Psoas muscle (tissue), 7 donors: ENCODE measurements at regions not wholly inside any gene's neighbourhood (a gene's known extent, or its start where the extent isn't known, plus 50 kb on each side); places are given as distances from the start of the nearest gene placed in this dataset.

ENCODE experiments used
- ATAC-seq, 4 donors: fragments of 200-7000 bp; cut with Tn5 transposase; one replicate each; pipeline ENCODE4 v1.9.1; 2020; ENCODE audit warnings: moderate library complexity in 3 of 4, mild to moderate bottlenecking in 2 of 4
- DNase-seq, 2 donors: peaks; one replicate each; pipeline ENCODE4 v3.0.0-alpha.2; 2020
- H3K27ac ChIP-seq: fragments of 200-600 bp; one replicate; pipeline ENCODE4 v1.8.0; 2022
- H3K27me3 ChIP-seq, 3 donors: fragments of 200-600 bp in 1 of 3; one replicate each; pipeline versions ENCODE4 v1.6.1 to v1.8.0; 2013 to 2022; ENCODE audit warnings: low read length in 2 of 3, mild to moderate bottlenecking in 2 of 3, moderate library complexity in 1 of 3; ENCODE audit not compliant: insufficient read depth in 3 of 3
- H3K36me3 ChIP-seq, 2 donors: fragments of 200-600 bp in 1 of 2; one replicate each; pipeline versions ENCODE4 v1.6.1 to v1.8.0; 2013 to 2022; ENCODE audit warnings: low read depth in 1 of 2, mild to moderate bottlenecking in 1 of 2, moderate library complexity in 1 of 2; ENCODE audit not compliant: insufficient read depth in 1 of 2
- H3K4me1 ChIP-seq: fragments of 200-600 bp; one replicate; pipeline ENCODE4 v1.8.0; 2022
- H3K4me3 ChIP-seq: fragments of 200-600 bp; one replicate; pipeline ENCODE4 v1.8.0; 2022; ENCODE audit warnings: mild to moderate bottlenecking
- H3K9me3 ChIP-seq: fragments of 200-600 bp; one replicate; pipeline ENCODE4 v1.8.0; 2022
- WGBS, 3 donors: extraction: QIAGEN DNeasy Blood & Tissue Kit; methylation state at CpG; one replicate each; pipeline versions ENCODE4 v1.1.6 to v1.1.7; 2013; 5-methylcytosine and 5-hydroxymethylcytosine counted together
- intact Hi-C, 2 donors: fragments of 100-400 bp; cut with DNase I; formaldehyde crosslinking; loops; one replicate each; pipeline versions ENCODE4 v1.11.0 to v1.14.2; 2022
- TF ChIP-seq, protein P1 (sequence below): fragments of 200-600 bp; IDR thresholded peaks from one replicate; pipeline ENCODE4 v1.8.0; 2022; ENCODE audit warnings: antibody characterized with exemption
- donor health status: healthy with polysubstance abuse.
- donor health status: DM: no; HTN: no; CAD: no; lungs with moderate emphysema.
- donor health status: Bipolar disorder and iron deficiency.
- donor health status: healthy.
- donor health status: DM: yes; HTN: yes; CAD: no.
- donor health status: DM: no; HTN: no; CAD: no.
- donor health status: DM: yes; HTN: yes; CAD: no.

DNA sequence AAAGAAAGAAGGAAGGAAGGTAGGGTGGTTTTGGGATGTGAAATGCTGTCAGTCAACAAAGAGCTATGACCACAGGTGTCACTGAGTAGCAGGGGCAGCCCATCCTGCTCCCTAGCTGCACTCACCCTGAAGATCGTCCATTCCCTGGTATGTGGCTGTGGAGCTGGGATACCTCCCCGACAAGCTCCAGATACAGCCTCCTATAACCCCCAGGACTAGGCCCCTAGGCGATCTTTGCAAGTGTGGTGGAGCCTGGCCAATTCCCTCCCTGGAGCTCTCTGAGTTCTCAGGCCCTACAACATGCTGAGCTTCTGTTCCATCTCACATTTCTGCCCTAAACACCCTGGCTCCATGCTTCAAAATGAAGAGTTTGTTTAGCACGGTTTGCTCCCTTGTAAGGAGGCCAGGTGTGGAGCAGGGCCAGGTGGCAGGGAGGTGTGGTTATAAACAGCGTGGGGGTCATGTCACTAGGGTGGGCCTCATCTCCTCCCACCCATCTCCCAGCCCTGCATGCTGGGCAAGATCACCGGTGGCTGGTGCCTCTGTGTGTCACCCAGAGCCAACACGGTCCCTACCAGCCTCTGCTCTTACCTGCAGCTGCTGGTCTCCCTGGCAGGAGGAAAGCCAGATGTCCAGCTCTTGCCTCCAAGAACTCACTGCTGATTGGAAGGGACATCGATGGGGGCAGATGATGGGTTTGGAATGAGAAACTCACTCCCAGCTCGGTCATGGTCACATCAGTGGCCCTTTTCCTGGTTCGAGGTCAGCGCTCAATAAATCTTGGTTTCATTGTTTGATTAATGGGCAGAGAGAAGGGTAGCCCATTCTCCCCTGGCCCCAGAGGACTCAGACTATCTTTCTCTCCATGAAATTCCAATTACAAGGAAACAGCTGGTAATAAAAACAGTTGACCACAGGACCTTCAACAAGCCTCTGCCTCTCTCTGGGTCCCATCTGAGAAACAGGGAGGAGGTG lies 511.0 kb upstream of the CDH5 start:
- ATAC-seq (no peak), DNase-seq (no peak)
- Histone ChIP-seq H3K4me3 (no peak overlapping the region), H3K36me3 (no peaks in the 10 kb centered on the region), H3K9me3 (no peaks in the 10 kb centered on the region), H3K27me3 (no peaks in the 10 kb centered on the region), H3K4me1 (no peaks in the 10 kb centered on the region), H3K27ac (no peak overlapping the region)
- TF ChIP-seq, protein P1, sequence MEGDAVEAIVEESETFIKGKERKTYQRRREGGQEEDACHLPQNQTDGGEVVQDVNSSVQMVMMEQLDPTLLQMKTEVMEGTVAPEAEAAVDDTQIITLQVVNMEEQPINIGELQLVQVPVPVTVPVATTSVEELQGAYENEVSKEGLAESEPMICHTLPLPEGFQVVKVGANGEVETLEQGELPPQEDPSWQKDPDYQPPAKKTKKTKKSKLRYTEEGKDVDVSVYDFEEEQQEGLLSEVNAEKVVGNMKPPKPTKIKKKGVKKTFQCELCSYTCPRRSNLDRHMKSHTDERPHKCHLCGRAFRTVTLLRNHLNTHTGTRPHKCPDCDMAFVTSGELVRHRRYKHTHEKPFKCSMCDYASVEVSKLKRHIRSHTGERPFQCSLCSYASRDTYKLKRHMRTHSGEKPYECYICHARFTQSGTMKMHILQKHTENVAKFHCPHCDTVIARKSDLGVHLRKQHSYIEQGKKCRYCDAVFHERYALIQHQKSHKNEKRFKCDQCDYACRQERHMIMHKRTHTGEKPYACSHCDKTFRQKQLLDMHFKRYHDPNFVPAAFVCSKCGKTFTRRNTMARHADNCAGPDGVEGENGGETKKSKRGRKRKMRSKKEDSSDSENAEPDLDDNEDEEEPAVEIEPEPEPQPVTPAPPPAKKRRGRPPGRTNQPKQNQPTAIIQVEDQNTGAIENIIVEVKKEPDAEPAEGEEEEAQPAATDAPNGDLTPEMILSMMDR: no peak
- intact Hi-C loops: no loop called here
- WGBS, 3 donors: 49 to 61% (median 50%) methylated on average over 11 of the region's 11 CpGs

GRCh38 chr16:65846210-65846602 lies 520.3 kb upstream of the CDH5 start:
- intact Hi-C loops: no loop called here
- Histone ChIP-seq H3K27ac (no peak overlapping the region), H3K4me3 (no peak overlapping the region), H3K36me3 (no peaks in the 10 kb centered on the region), H3K27me3 (no peaks in the 10 kb centered on the region), H3K4me1 (no peaks in the 10 kb centered on the region), H3K9me3 (no peaks in the 10 kb centered on the region)
- ATAC-seq (peak in 1 of 4 donors; percentile 39), DNase-seq (no peak)
- TF ChIP-seq, protein P1: no peak
- WGBS, 3 donors: 27 to 37% (median 32%) methylated on average over 1 of the region's 1 CpG

GRCh38 chr16:65845466-65846209 lies 520.9 kb upstream of the CDH5 start:
- Histone ChIP-seq H3K27ac (no peak overlapping the region), H3K9me3 (no peaks in the 10 kb centered on the region), H3K36me3 (no peaks in the 10 kb centered on the region), H3K27me3 (no peaks in the 10 kb centered on the region), H3K4me3 (no peak overlapping the region), H3K4me1 (no peaks in the 10 kb centered on the region)
- WGBS, 3 donors: 44 to 54% (median 48%) methylated on average over 4 of the region's 4 CpGs
- intact Hi-C loops: no loop called here
- ATAC-seq (no peak), DNase-seq (no peak)
- TF ChIP-seq, protein P1: no peak

DNA sequence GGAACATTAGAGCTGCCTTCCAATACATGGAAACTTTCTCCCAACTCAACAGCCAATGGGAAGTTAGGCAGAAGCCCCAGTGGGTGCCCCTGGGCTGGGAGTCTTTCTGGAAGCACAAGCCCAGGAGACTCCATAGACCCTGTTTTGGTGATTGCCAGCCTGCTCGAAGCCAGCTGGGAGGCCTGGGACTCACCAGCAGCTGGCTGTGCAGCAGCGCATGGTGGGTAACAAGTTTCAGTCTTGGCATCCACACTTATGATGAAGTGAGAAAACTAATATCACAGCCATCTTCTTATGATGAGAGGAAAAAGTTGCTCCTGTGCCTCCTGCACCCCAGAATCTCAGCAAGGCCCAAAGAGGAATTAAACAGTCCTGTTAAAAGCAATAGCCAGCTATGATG lies 522.5 kb upstream of the CDH5 start:
- 44 to 51% (median 51%) methylated on average over 2 of the region's 2 CpGs for WGBS, 3 donors
- no peaks in the 10 kb centered on the region for H3K27me3 ChIP-seq

More for the DNA sequence above, 522.5 kb upstream of the CDH5 start:
- no peaks in the 10 kb centered on the region for H3K4me1 ChIP-seq
- no peak for DNase-seq
- no peak for ATAC-seq
- TF ChIP-seq, protein P1: no peak
- no peaks in the 10 kb centered on the region for H3K9me3 ChIP-seq
- intact Hi-C loops: no loop called here
- no peak overlapping the region for H3K27ac ChIP-seq
- H3K36me3 ChIP-seq: no peaks in the 10 kb centered on the region
- H3K4me3 ChIP-seq: no peak overlapping the region
